ENCODE measurements at regions not wholly inside any gene's neighbourhood (a gene's known extent, or its start where the extent isn't known, plus 50 kb on each side); places are given as distances from the start of the nearest gene placed in this dataset.

GRCh38 chrX:39973810-39974209, 123.9 kb downstream of the BCOR start:
- no peaks in the 10 kb centered on the region; a peak in 1 of 4 replicates for H3K9me3 ChIP-seq (ENCODE audit: control insufficient read depth in 1 of 2, insufficient read depth in 1 of 2, low read depth in 1 of 2, low read length in 2 of 2)
- DNase-seq (ENCODE audit: low read depth, low spot score) (no peak), ATAC-seq (no peak)
- no TSS peak for BruUV-seq (replicated peaks)
- intact Hi-C loops (cut with micrococcal nuclease): no loop called here
- CTCF ChIA-PET: no interaction called here
- H3K79me2 ChIP-seq (ENCODE audit: insufficient read depth, low read length): no peaks in the 10 kb centered on the region
- H3K27me3 ChIP-seq (ENCODE audit: insufficient read depth, low read length): no peaks in the 10 kb centered on the region
- H3K4me3 ChIP-seq (replicated peaks in 1 of 2; ENCODE audit: low read depth in 1 of 2, low read length in 2 of 2): no peak overlapping the region
- TF ChIP-seq ZNF274 (IDR thresholded peaks at IDR 0.05; ENCODE audit: low read depth, low read length): no peak
- no peak for TF ChIP-seq MAX (IDR thresholded peaks at IDR 0.05)
- TF ChIP-seq ZFX (IDR thresholded peaks at IDR 0.05): no peak
- no peak for TF ChIP-seq CTCF (IDR thresholded peaks at IDR 0.05 in 2 of 3, conservative IDR thresholded peaks at IDR 0.05 in 1 of 3; ENCODE audit: borderline replicate concordance in 1 of 3, insufficient read depth in 1 of 3, low read depth in 2 of 3, low read length in 2 of 3)
- TF ChIP-seq EZH2 (IDR thresholded peaks at IDR 0.05): no peak
- TF ChIP-seq EGR1 (IDR thresholded peaks at IDR 0.05; ENCODE audit: low read depth): no peak
- TF ChIP-seq ATF3 (IDR thresholded peaks at IDR 0.05): no peak
- no peak for TF ChIP-seq ZBTB33 (IDR thresholded peaks at IDR 0.05; ENCODE audit: extremely low read depth, insufficient replicate concordance, low read length)
- TF ChIP-seq REST (IDR thresholded peaks at IDR 0.05; ENCODE audit: low read depth): no peak
- TF ChIP-seq JUND (IDR thresholded peaks at IDR 0.05): no peak
- H4K20me1 ChIP-seq (ENCODE audit: insufficient read depth): no peaks in the 10 kb centered on the region
- no peaks in the 10 kb centered on the region for H3K9me2 ChIP-seq (ENCODE audit: insufficient read depth)
- H2AFZ ChIP-seq (ENCODE audit: low read depth, low read length, poor library complexity, severe bottlenecking): no peak overlapping the region
- no peak overlapping the region for H3K9ac ChIP-seq (ENCODE audit: low read length)
- no peaks in the 10 kb centered on the region for H3K36me3 ChIP-seq (ENCODE audit: control insufficient read depth in 1 of 2, insufficient read depth in 2 of 2, low read length in 2 of 2)
- RAD21 ChIA-PET (ENCODE audit: low non-redundant PET in 1 of 2, low total read pairs in 2 of 2, uncharacterized antibody in 2 of 2, unreplicated experiment in 2 of 2): no interaction called here
- POLR2A ChIA-PET: no interaction called here
- peaks cover 34 to 51% of the 10 kb centered on the region in 2 experiments for H3K4me1 ChIP-seq (ENCODE audit: control insufficient read depth in 1 of 2, insufficient read depth in 2 of 2, low read length in 2 of 2)
- H3K27ac ChIP-seq (ENCODE audit: low read depth, low read length): no peak overlapping the region
- no peak overlapping the region for H3K4me2 ChIP-seq (ENCODE audit: low read length)

Data from HCT116 (cell line).